ENCODE measurements at regions not wholly inside any gene's neighbourhood (a gene's known extent, or its start where the extent isn't known, plus 50 kb on each side); places are given as distances from the start of the nearest gene placed in this dataset.

DNA sequence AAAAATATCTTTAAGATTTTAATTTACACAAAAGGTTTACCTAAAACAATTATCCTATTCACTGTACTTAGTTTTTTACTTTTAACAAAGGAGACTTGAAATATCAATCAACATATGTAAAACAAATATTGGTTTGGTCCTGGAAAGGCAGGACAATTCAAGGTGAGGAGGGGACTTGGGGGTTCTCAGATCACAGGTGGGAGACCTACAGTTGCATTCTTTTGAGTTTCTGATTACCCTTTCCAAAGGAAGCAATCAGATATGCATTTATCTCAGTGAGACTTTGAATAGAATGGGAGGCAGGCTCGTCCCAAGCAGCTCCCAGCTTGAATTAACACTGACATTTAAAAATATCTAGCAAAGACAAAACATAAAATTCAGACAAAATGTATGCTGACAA is 1917.3 kb downstream of the C4orf33 start (continued):
- TF ChIP-seq, protein P1, sequence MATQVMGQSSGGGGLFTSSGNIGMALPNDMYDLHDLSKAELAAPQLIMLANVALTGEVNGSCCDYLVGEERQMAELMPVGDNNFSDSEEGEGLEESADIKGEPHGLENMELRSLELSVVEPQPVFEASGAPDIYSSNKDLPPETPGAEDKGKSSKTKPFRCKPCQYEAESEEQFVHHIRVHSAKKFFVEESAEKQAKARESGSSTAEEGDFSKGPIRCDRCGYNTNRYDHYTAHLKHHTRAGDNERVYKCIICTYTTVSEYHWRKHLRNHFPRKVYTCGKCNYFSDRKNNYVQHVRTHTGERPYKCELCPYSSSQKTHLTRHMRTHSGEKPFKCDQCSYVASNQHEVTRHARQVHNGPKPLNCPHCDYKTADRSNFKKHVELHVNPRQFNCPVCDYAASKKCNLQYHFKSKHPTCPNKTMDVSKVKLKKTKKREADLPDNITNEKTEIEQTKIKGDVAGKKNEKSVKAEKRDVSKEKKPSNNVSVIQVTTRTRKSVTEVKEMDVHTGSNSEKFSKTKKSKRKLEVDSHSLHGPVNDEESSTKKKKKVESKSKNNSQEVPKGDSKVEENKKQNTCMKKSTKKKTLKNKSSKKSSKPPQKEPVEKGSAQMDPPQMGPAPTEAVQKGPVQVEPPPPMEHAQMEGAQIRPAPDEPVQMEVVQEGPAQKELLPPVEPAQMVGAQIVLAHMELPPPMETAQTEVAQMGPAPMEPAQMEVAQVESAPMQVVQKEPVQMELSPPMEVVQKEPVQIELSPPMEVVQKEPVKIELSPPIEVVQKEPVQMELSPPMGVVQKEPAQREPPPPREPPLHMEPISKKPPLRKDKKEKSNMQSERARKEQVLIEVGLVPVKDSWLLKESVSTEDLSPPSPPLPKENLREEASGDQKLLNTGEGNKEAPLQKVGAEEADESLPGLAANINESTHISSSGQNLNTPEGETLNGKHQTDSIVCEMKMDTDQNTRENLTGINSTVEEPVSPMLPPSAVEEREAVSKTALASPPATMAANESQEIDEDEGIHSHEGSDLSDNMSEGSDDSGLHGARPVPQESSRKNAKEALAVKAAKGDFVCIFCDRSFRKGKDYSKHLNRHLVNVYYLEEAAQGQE (IDR thresholded peaks at IDR 0.05; ENCODE audit: borderline replicate concordance), result no peak
- TF ChIP-seq, protein P1 (CRISPR knock-in tag; IDR thresholded peaks at IDR 0.05; ENCODE audit: low read depth), result no peak
- no peak for TF ChIP-seq CTBP1 (IDR thresholded peaks at IDR 0.05; ENCODE audit: borderline replicate concordance)
- TF ChIP-seq, protein P2, sequence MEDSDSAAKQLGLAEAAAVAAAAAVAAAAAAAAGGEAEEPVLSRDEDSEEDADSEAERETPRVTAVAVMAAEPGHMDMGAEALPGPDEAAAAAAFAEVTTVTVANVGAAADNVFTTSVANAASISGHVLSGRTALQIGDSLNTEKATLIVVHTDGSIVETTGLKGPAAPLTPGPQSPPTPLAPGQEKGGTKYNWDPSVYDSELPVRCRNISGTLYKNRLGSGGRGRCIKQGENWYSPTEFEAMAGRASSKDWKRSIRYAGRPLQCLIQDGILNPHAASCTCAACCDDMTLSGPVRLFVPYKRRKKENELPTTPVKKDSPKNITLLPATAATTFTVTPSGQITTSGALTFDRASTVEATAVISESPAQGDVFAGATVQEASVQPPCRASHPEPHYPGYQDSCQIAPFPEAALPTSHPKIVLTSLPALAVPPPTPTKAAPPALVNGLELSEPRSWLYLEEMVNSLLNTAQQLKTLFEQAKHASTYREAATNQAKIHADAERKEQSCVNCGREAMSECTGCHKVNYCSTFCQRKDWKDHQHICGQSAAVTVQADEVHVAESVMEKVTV (CRISPR knock-in tag; IDR thresholded peaks at IDR 0.05), result no peak
- TF ChIP-seq KAT2B (IDR thresholded peaks at IDR 0.05; ENCODE audit: low read depth, low read length), result no peak
- no peak for TF ChIP-seq DDX20 (tag; IDR thresholded peaks at IDR 0.05; ENCODE audit: low read depth)
- no peak for TF ChIP-seq TEAD4 (IDR thresholded peaks at IDR 0.05; ENCODE audit: low read length)
- no peak for TF ChIP-seq TEAD4 (CRISPR knock-in tag; IDR thresholded peaks at IDR 0.05; ENCODE audit: borderline replicate concordance)
